HG03457 (cell line): ENCODE measurements at regions not wholly inside any gene's neighbourhood (a gene's known extent, or its start where the extent isn't known, plus 50 kb on each side); places are given as distances from the start of the nearest gene placed in this dataset.
"Not testable (repeated sequence)": the region's sequence is repeated elsewhere in the genome, so short reads cannot be mapped to it uniquely, and the experiment has no call there.

Experiments
- ATAC-seq: cut with Tn5 transposase; IDR thresholded peaks from one replicate; pipeline ENCODE4 v1.9.1; 2021; ENCODE audit warnings: moderate number of reproducible peaks; ENCODE audit not compliant: unreplicated experiment

DNA sequence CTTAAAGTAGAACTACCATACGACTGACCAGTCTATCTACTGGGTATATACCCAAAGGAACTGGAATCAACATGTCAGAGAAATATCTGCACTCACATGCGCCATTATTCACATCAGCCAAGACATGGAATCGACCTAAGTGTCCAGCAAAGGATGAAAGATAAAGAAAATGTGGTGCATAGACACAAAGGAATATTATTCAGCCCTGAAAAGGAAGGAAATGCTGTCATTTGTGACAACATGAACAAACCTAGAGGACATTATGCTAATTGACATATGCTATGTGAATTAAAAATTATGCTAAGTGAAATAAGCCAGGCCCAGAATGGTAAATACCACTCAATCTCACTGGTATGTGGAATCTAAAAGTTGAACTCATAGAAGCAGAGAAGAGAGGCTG lies 123.7 kb downstream of the KLF6 start:
- no peak for ATAC-seq

DNA sequence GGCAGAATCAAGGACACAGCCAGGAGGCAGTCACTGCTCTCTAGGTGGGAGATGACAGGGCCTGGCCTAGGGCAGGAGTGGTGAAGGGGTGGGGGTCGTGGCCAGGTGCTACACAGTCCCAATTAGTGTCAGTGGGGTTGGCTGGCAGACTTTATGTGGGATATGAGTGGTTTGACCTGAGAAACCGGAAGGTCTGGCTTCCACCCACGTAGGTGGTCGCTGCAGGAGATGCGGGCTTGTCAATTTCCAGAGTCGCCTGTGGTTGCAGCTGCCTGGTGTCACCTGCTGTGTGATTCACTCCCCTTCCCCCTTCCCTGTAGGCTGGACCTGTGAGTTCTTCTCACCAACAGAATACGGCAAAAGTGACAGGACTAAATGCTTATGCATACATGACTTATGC lies 124.3 kb downstream of the KLF6 start:
- no peak for ATAC-seq

DNA sequence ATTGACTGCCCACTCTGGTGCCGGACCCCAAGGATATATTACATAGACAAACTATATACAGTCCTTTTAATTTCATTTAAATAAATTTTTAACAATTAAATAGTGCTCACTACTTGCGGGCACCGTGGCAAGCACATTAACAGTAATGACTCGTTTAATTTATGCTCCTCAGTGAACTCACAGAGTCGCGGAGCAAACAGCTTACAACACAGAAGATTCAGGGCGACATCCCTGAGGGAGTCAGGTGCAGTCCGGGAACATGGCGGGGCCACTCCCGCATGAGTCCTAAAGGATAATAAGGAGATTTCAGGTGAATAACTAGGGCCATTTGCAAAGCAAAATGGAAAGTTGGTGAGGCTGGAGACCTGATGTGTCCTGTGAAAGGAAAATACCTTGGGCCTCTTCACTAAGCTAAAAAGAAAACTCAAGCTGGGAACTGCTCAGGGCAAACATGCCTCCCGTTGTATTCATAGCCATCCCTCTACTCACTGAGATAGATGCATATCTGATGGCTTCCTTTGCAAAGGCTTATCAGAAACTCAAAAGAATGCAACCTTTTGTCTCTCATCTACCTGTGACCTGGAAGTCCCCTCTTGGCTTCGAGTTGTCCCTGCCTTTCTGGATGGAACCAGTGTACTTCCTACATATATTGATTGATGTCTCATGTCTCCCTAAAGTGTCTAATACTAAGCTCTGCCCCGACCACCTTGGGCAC lies 125.6 kb downstream of the KLF6 start:
- no peak for ATAC-seq

DNA sequence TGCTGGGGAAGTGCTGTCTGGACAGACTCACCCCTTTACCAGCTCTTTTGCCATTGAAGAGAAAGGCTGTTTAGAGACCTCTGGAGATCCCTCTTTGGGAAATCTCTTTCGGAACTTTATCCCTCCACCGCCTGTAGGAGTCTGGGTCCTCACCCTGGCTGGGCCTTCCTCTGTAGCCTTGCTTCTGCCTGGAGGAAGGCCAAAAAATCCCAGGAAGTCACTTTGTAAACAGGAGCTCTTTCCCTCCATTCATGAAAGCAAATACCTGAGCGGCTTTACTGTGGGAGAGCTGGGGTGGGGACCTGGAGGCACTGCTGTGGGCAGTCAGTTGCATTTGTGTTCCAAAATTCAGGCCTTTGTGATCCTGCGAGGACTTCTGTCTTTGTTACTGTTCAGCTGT lies 126.2 kb downstream of the KLF6 start:
- ATAC-seq = no peak

DNA sequence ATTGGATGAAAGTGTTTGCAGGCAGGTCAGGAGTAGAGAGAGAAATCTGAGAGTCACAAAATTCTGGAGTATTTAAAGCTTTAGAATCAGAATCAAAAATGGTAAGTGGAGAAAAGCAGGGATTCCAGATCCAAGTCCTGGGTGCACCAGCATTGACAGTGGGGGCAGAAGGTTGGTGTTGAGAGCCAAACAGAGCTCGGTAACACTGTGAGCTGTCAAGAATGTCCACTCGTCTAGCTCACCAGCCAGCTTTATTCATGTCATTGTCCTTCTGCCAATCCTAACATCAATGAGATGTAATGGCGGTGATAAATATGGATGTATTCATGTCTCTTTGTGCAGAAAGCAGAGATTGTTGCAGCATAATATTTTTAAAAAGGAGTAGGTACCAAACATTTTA lies 128.8 kb downstream of the KLF6 start:
- no peak for ATAC-seq

DNA sequence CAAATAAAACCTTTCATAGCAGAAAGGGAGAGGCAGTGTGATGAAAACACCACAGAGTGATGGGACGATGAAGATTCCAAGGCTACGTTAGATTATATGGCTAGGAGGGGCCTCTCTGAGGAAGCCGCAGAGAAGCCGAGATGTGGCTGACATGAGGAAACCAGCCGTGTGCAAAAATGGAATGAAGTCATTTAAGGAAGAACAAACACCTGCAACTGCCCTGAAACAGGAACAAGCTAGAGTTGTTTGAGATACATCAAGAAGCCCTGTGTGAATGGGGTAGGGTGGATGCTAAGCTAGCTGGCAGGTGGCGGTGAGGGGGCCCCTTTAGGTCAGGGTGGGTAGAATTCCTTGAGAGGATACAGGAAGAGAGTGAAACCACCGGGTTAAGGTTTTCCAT lies 129.5 kb downstream of the KLF6 start:
- no peak for ATAC-seq

DNA sequence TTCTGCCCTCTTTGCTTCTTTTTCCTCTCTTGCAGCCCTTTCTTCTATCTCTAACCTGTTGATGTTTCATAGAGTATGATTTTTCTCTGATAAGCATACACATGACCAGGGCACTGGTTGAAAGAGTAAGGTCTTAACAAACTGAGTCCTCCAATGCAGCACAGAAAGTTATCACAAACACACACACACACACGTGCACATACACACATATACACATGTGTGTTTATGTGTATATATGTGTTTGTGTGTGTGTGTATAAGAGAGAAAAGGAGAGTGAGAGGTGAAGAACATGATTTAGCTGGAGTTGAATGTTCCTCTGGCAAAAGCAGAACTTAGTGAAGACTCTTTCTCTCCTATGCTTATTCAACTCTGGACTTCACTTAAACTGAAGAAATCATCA lies 130.0 kb downstream of the KLF6 start:
- ATAC-seq = no peak

DNA sequence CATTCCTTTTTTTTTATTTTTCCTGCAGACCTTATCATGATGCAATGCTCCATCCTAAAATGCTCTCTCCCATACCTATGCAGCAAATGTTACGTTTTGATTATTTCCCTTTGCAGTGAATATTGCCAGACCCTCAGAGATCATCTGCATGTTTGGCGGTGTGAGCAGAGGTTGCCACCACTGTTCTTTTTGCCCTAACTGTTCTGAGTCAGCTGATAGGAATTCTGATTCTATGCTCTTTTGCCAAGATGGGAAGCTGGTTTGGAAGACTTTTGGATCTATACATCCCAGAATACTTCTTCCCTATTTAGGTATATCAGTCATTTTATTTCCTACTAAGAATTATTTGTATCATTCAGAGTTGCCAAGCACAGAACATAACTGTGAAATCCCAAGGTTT lies 130.5 kb downstream of the KLF6 start:
- ATAC-seq = no peak

DNA sequence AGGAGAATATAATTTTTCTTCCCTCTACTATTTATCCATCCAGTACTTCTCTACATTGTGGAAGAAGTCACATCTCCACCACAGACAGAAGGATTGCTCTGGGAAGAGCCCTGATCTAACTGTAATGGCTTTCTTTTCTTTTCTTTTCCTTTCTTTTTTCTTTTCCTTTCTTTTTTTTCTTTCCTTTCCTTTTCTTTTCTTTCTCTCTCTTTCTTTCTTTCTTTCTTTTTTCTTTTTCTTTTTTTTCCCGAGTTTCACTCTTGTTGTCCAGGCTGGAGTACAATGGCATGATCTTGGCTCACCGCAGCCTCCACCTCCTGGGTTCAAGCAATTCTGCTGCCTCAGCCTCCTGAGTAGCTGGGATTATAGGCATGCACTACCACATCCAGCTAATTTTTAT lies 131.7 kb downstream of the KLF6 start:
- not testable (repeated sequence) for ATAC-seq

DNA sequence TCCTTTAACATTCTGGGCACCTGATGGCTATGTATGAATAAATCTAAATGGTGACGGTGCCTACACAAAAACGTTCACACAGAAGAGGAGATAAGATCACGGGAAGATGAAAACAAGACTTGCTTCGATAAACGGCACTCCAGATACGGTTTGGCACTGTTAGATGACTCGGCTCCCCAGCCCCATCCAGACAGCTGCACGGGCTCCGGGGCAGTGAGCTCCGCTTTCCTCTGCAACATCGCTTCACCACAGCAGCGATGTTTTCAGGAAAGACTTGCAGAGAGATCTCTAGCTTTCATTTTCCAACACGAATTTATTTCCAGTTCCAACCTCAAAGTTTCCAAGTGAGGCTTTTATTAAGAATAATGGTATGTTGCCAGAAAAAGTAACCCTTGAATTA lies 132.1 kb downstream of the KLF6 start:
- ATAC-seq = no peak

DNA sequence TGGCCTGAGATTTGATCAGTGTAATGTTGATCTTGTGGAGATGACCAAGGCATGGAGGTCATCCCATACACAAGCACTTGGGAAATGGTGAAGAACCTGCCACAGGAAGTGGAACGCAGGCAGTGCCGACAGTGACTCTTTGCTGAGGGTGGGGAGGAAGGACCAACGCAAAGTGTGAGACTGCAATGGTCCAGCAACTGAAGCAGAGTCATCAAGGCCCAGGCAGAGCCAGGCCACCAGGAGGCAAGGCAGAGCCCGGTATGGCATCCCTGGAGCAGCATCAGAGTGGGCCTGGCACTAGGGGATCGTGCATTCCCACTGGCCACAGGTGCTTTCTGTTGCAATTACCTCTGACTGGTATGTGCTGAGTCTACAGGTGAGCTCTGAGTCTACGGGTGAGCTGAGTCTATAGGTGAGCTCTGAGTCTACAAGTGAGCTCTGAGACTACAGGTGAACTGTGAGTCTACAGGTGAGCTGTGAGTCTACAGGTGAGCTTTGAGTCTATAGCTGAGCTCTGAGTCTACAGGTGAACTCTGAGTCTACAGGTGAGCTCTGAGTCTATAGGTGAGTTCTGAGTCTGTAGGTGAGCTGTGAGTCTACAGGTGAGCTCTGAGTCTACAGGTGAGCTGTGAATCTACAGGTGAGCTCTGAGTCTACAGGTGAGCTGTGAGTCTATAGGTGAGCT lies 132.9 kb downstream of the KLF6 start:
- no peak for ATAC-seq

DNA sequence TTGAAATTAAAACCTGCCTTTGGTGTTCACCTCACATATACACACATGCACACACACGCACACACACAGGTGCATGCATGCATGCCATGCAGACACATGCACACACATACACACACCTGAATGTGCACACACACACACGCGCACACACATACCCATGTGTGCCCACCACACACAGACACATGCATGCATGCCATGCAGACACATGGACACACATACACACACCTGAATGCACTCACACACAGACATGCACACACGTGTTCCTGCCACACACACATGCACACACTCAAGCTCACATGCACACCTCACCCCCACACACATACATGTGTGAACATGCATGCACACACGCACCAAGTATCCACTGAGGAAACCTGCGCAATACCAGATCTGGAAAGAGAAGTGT lies 136.4 kb downstream of the KLF6 start:
- no peak for ATAC-seq

DNA sequence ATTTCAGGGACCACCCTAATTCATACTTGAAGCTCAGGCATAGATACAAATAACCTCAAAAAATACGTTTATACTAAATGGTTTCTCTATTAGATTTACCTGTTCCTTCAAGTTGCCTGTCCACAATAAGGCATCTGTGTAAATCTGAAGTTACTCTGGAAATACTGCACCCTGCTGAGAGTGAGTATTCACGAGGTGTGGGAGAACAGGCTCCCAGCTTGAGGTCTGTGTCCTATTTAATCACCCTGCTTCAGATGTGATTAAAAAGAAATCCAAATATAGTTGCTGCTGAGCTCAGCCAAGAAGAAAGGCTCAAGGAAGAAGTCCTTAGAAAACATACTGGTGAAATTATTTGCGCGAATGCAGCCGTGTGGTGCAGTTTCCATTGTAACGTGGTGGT lies 136.8 kb downstream of the KLF6 start:
- ATAC-seq = no peak

DNA sequence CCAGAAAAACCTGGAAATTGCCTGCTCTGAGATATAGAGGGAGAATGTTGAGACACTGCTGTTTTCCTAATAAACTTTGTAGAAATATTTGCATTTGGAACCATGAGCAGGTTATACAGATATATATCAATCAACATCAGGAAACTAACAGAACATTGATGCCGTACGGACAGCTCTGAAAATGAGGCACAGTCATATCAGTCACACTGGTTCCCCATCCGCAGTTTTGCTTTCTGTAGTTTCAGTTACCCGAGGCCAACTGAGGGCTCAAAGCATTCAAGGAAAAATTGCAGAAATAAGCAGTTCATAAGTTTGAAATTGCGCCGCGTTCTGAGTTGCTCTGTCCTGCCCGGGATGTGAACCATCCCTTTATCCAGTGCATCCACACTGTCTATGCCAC lies 137.9 kb downstream of the KLF6 start:
- no peak for ATAC-seq

DNA sequence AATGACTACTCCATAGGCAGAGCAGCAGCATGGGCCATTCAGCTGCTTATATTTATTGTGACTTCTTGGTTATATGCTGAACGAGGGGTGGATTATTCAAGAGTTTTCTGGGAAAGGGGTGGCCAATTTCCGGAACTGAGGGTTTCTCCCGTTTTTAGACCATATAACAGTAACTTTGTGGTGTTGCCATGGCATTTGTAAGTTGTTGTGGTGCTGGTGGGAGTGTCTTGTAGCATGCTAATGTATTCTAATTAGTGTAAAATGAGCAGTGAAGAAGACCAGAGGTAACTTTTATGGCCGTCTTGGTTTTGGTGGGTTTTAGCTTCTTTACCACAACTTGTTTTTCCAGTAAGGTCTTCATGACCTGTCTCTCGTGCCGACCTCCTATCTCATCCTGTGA lies 139.6 kb downstream of the KLF6 start:
- ATAC-seq = no peak

DNA sequence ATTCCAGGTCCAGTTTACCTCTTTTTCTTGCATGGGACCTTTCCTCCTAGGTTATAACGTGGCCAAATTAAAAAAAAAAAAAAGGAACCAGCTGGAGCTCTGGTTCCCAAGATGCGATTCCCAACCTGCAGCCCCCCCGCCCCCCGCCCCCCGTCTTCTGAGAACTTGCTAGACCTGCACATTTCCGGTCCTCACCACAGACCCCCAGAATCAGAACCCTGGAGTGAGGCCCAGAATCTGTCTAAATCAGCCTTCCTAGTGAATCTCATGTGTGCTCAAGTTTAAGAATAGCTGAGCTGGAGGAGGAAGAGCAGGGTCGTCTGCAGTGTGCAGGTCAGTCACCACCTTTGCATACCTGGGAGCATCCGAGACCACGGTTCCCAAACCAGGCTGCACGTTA lies 144.2 kb downstream of the KLF6 start:
- no peak for ATAC-seq

DNA sequence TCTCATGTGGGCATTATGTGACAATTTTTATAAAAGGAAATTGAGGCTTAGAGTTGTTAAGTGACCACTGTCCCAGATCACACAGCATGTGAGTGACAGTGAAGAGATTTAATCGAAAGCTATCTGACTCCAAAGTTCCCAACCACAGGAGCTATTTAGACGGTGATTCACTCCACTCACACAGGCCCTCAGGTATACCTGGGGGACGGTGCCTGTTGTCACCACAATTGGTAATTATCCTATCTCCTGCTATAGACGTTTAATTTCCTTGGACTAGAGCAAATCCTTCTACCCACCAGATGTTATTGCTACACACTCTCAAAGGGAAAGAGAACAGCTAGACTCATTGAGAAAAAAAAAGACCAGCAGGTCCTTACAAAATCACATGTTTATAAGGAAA lies 145.5 kb downstream of the KLF6 start:
- no peak for ATAC-seq

DNA sequence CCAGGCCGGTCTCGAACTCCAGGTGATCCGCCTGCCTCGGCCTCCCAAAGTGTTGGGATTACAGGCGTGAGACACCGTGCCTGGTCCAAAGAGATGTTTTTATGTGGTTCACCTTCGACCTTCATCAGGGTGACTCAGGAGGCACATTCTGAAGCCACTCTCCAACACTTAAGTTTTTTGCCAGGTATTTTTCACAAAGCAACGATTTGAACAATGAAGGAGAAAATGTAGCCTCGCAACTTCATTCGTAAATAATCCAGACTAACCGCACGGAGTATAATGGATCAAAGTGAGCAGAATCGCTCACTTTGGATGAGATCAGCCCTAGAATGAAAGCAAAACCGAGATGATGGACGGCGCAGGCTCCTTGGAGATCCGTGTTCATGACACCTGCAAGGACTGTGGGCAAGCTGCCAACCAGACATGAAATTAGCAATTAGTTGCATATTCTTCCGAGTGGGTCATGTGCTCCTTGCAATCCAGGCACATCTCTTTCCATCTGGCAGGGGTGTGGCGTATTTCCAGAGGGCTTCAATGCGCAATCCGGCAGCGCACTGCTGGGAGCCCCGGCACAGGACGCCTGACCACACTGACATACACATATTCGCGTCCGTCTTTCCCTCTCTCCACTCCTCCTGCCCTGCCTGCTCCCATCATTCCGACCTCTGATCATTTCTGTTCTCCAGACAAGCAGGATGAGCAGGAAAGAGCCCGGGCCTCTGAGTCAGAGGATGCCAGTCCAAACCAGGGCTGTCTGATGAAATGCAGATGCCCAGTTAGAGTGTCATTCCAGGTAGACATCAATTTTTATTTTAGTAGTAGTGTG lies 148.4 kb downstream of the KLF6 start:
- ATAC-seq = no peak

DNA sequence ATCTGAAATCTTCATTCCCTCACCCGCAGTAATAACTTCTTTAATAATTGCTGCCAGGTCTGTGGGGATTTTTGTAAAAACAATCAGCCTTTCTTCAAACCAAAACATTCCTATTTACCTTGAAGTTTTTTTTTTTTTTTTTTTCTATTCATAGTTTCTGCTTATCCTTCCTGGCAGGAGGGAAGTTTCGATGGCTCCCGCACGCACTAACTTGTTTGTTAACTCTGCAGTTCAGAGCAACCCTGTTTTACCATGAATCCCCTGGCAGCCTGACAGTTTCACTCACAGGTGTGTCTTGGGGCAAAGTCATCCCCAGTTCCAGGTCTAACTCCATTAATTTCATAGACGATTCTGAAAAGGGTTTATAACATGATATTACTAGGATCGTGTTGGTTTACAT lies 149.3 kb downstream of the KLF6 start:
- no peak for ATAC-seq

DNA sequence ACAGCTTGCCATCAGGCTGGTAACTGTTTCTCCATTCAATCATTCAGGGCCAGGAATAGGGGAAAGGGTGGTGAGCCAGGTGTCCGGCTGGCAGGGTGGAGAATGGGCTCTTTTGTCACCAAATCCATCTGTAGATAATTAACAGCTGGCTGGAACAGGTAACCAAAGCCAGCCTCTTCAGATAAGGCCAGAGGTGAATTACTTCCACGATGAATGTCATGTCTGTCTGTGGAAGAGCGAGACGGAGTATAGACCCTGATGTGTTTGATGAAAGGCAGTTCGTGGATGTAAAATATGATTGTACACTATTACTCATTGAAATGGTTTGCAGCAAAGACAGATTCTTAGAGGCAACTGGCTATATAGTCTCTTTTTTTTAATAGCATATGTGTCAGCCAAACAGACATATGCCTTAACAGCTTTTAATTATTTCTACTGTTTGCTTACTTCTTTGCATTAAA lies 149.8 kb downstream of the KLF6 start:
- no peak for ATAC-seq

DNA sequence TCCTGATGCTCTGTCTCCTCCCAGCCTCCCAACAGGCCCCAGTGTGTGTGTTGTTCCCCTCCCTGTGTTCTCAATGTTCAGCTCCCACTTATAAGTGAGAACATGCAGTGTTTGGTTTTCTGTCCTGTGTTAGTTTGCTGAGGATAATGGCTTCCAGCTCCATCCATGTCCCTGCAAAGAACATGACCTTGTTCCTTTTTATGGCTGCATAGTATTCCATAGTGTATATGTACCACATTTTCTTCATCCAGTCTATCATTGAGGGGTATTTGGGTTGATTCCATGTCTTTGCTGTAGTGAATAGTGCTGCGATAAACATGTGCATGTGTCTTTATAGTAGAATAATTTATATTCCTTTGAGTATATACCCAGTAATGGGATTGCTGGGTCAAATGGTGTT lies 150.4 kb downstream of the KLF6 start:
- ATAC-seq = not testable (repeated sequence)
